Testis (tissue), 2 donors: ENCODE measurements at regions not wholly inside any gene's neighbourhood (a gene's known extent, or its start where the extent isn't known, plus 50 kb on each side); places are given as distances from the start of the nearest gene placed in this dataset.
A peak's percentile ranks its signal among the peaks of the same experiment; 100 is the strongest.

Experiments
- DNase-seq: peaks from one replicate; pipeline ENCODE4 v3.0.0-alpha.2; 2019
- H3K27ac ChIP-seq, 2 donors: fragments of 200-600 bp; sonication (generic); one replicate each; pipeline ENCODE4 v1.5.1; 2019
- H3K27me3 ChIP-seq: fragments of 200-600 bp; sonication (generic); one replicate; pipeline ENCODE4 v1.5.1; 2019
- H3K36me3 ChIP-seq: fragments of 200-600 bp; sonication (generic); one replicate; pipeline ENCODE4 v1.5.1; 2017; ENCODE audit warnings: low read depth; ENCODE audit errors: missing control alignments
- H3K4me1 ChIP-seq: fragments of 200-600 bp; sonication (generic); one replicate; pipeline ENCODE4 v1.5.1; 2019
- H3K4me3 ChIP-seq, 2 donors: fragments of 200-600 bp; sonication (generic); one replicate each; pipeline ENCODE4 v1.5.1; 2017 to 2019
- H3K9me3 ChIP-seq: fragments of 200-600 bp; sonication (generic); one replicate; pipeline ENCODE4 v1.5.1; 2017
- CTCF ChIP-seq, 3 experiments: fragments of 450-650 bp in 2 of 3; fragments of 200-600 bp in 1 of 3; sonication (generic) in 1 of 3; IDR thresholded peaks; one replicate each; pipeline ENCODE4 v1.5.1; 2016 to 2019; ENCODE audit warnings: antibody characterized with exemption in 3 of 3, mild to moderate bottlenecking in 2 of 3, moderate library complexity in 1 of 3
- POLR2A ChIP-seq: fragments of 450-650 bp; IDR thresholded peaks from one replicate; pipeline ENCODE4 v1.6.1; 2017; ENCODE audit warnings: antibody characterized with exemption, mild to moderate bottlenecking, moderate library complexity
- WGBS, 2 donors: methylation state at CpG; one replicate each; pipeline ENCODE4 v1.1.5; 2018; 5-methylcytosine and 5-hydroxymethylcytosine counted together
- intact Hi-C: fragments of 100-400 bp; cut with DNase I; formaldehyde crosslinking; loops from one replicate; pipeline ENCODE4 v1.15.1; 2023; ENCODE audit warnings: low total_unique reads

DNA sequence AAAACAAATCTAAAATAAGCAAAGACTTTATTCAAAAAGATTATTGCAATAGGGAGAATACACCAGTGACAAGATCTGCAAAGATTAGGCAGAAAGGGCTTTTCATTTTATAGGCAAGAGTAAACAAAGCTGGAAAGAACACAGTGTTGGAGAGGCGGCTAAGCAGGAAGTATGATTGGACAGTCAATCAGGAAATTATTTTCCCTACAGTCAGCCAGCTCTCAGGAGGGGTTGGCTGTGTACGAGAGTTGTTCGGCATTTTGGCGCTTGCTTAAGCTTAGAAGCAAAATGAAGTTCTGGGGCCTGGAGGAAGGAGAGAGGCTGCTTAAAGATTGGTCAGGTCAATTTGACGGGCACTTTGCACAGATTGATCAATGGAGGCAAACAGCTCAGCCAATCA, 1030.5 kb downstream of the TLE4 start:
- intact Hi-C loops, result no loop called here
- Histone ChIP-seq H3K27ac (no peak overlapping the region), H3K9me3 (no peaks in the 10 kb centered on the region), H3K36me3 (no peaks in the 10 kb centered on the region), H3K4me1 (no peaks in the 10 kb centered on the region), H3K4me3 (peak overlapping the region in 1 of 2 donors; percentile 11), H3K27me3 (no peaks in the 10 kb centered on the region)
- 69% methylated on average over 5 of the region's 5 CpGs for WGBS, 2 donors
- TF ChIP-seq POLR2A (no peak), CTCF (IDR thresholded peaks at IDR 0.05) (no peak)
- DNase-seq, result no peak

- Histone ChIP-seq H3K4me1 (no peaks in the 10 kb centered on the region), H3K4me3 (no peak overlapping the region), H3K36me3 (no peaks in the 10 kb centered on the region), H3K27me3 (no peaks in the 10 kb centered on the region), H3K27ac (no peak overlapping the region), H3K9me3 (no peaks in the 10 kb centered on the region)
- intact Hi-C loops, result no loop called here
- no peak for TF ChIP-seq POLR2A
- TF ChIP-seq CTCF (IDR thresholded peaks at IDR 0.05), result no peak
- no peak for DNase-seq
These were observed 1024.8 kb downstream of the TLE4 start for GRCh38 chr9:80596579-80596978.

DNA sequence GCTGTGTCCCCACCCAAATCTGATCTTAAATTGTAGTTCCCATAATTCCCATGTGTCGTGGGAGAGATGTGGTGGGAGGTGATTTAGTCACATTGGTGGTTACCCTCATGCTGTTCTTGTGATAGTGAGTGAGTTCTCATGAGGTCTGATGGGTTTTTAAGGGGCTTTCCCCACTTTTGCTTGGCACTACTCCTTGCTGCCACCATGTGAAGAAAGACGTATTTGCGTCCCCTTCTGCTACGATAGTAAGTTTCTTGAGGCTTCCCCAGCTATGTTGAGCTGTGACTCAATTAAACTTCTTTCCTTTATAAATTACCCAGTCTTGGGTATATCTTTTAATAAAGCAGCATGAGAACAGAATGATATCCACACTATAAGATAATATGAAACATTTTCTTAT, 1023.4 kb downstream of the TLE4 start:
- Histone ChIP-seq H3K36me3 (no peaks in the 10 kb centered on the region), H3K4me3 (no peak overlapping the region), H3K4me1 (no peaks in the 10 kb centered on the region), H3K27me3 (no peaks in the 10 kb centered on the region), H3K9me3 (no peaks in the 10 kb centered on the region), H3K27ac (no peak overlapping the region)
- no peak for DNase-seq
- WGBS, 2 donors, result 93 to 98% methylated on average over 4 of the region's 4 CpGs
- TF ChIP-seq CTCF (IDR thresholded peaks at IDR 0.05) (no peak), POLR2A (no peak)
- intact Hi-C loops, result no loop called here

GRCh38 chr9:80592413-80592812, 1020.6 kb downstream of the TLE4 start:
- intact Hi-C loops, result no loop called here
- Histone ChIP-seq H3K27ac (no peak overlapping the region), H3K9me3 (no peaks in the 10 kb centered on the region), H3K4me3 (no peak overlapping the region), H3K27me3 (no peaks in the 10 kb centered on the region), H3K36me3 (no peaks in the 10 kb centered on the region), H3K4me1 (no peaks in the 10 kb centered on the region)
- TF ChIP-seq CTCF (IDR thresholded peaks at IDR 0.05) (no peak), POLR2A (no peak)
- DNase-seq, result no peak

DNA sequence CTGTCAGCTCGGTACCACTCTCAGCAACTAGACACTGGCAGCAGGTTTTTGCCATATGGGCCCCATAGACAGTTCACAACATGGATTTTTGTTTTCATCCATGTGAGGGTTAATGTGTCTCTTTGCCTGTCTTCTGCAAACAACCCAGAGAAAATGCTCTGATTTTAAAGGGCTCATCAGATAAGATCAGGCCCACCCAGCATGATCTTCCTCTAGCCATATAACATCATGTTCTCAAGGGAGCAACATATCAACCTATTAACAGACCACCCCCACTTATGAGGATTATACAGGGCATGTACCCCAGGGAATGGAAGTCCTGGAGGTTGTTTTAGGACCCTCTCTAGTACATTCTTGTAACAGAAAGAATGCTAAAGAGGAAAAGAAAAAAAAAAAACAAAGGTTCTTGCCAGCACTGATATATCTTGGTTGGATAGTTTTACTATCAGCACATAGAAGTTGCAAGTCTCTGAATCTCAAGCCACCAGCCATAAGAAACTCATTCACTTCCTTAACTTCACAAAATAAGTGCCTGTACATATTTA, 1015.1 kb downstream of the TLE4 start:
- peaks cover 2% of the 10 kb centered on the region for H3K4me1 ChIP-seq
- TF ChIP-seq CTCF (IDR thresholded peaks at IDR 0.05) (no peak), POLR2A (no peak)
- no peak overlapping the region for H3K27ac ChIP-seq
- intact Hi-C loops, result no loop called here
- H3K4me3 ChIP-seq, result no peak overlapping the region
- H3K27me3 ChIP-seq, result no peaks in the 10 kb centered on the region
- 47 to 80% methylated on average over 1 of the region's 1 CpG for WGBS, 2 donors
- no peaks in the 10 kb centered on the region for H3K36me3 ChIP-seq
- no peaks in the 10 kb centered on the region for H3K9me3 ChIP-seq
- no peak for DNase-seq
